Erythroblast (primary cell): ENCODE measurements at regions not wholly inside any gene's neighbourhood (a gene's known extent, or its start where the extent isn't known, plus 50 kb on each side); places are given as distances from the start of the nearest gene placed in this dataset.

Experiments
- GATA1 ChIP-seq: IDR thresholded peaks from 2 replicates; pipeline ENCODE4 v1.6.1; 2011; ENCODE audit warnings: low read depth, mild to moderate bottlenecking, control low read depth, low read length, moderate library complexity
- POLR2A ChIP-seq: IDR thresholded peaks from 2 replicates; pipeline ENCODE4 v1.6.1; 2011; ENCODE audit warnings: mild to moderate bottlenecking, low read length

DNA sequence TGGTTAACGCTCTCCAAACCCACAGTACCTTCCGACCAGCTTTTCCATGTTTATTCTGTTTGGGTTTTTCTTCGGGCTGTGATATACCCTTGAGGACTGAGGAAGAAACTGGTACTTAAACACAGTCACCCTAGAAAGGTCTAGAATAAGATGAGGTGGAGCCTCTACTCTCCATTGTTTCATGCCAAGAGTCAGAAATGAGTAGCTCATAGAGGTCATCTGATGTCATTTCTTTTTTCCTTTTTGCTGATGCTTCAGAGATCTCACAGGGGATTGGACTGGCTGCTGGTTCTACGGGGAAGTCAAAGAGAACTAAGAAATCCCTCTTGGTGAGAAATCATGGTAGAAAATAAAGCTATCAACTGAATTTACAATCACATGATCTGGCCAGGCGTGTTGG lies 538.2 kb upstream of the TMEM132C start:
- TF ChIP-seq POLR2A (no peak), GATA1 (no peak)
